HepG2 (cell line): ENCODE measurements at regions not wholly inside any gene's neighbourhood (a gene's known extent, or its start where the extent isn't known, plus 50 kb on each side); places are given as distances from the start of the nearest gene placed in this dataset.
A peak's percentile ranks its signal among the peaks of the same experiment; 100 is the strongest.
"Not testable (repeated sequence)": the region's sequence is repeated elsewhere in the genome, so short reads cannot be mapped to it uniquely, and the experiment has no call there.

Experiments used
- ATAC-seq: fragments of 200-7000 bp; cut with Tn5 transposase; 3 replicates; pipeline ENCODE4 v1.9.1; 2020; ENCODE audit warnings: mild to moderate bottlenecking, moderate library complexity
- BruUV-seq: library from RNA; stranded (reverse); fragments of 400-500 nt; replicated peaks from 2 replicates; lab custom pipeline; 2021; lab: Mats Ljungman, UMichigan
- CTCF ChIA-PET: fragments of 300-600 bp; formaldehyde crosslinking; extraction: SDS; loops from one replicate; lab custom pipeline; 2021; ENCODE audit warnings: low total read pairs, inconsistent platforms, low intra/inter-chr PET ratio; lab: Yijun Ruan, JAX
- POLR2A ChIA-PET: fragments of 350-600 bp; sonication (Branson Sonifier 250); formaldehyde crosslinking; loops from one replicate; lab custom pipeline; 2020; ENCODE audit warnings: antibody characterized with exemption, inconsistent platforms; lab: Yijun Ruan, JAX
- DNase-seq: peaks from one replicate; pipeline ENCODE4 v3.0.0-alpha.2; 2015; ENCODE audit warnings: low spot score
- FAIRE-seq: peaks from 3 replicates; lab custom pipeline; 2011; peaks lifted over from hg19 to GRCh38; lab: Jason Lieb, UNC
- H2AFZ ChIP-seq: one replicate; pipeline ENCODE4 v1.6.1; 2011; ENCODE audit warnings: low read length, inconsistent platforms
- H3K27ac ChIP-seq: fragments of 300-600 bp; 3 replicates; pipeline ENCODE4 v1.8.0; 2011; ENCODE audit warnings: mixed run types, mild to moderate bottlenecking, mixed read lengths, low read length, inconsistent platforms; ENCODE audit not compliant: insufficient read depth; ENCODE audit errors: extremely low read length
- H3K27me3 ChIP-seq, 2 experiments: fragments of 200-600 bp in 1 of 2; 2 replicates in 1 of 2; 3 replicates in 1 of 2; pipeline versions ENCODE4 v1.6.0 to v1.8.0; 2011; ENCODE audit warnings: low read length in 2 of 2, mild to moderate bottlenecking in 2 of 2, moderate library complexity in 2 of 2, inconsistent platforms in 1 of 2; ENCODE audit not compliant: insufficient read depth in 2 of 2, control insufficient read depth in 1 of 2
- H3K36me3 ChIP-seq, 2 experiments: fragments of 200-600 bp in 1 of 2; replicated peaks in 1 of 2; 2 replicates in 1 of 2; 3 replicates in 1 of 2; pipeline versions ENCODE4 v1.5.1 to v1.8.0; 2011; ENCODE audit warnings: low read length in 2 of 2, inconsistent platforms in 1 of 2; ENCODE audit not compliant: insufficient read depth in 2 of 2, control insufficient read depth in 1 of 2
- H3K4me1 ChIP-seq: 2 replicates; pipeline ENCODE4 v1.5.1; 2012; ENCODE audit warnings: low read length, inconsistent platforms; ENCODE audit not compliant: insufficient read depth
- H3K4me2 ChIP-seq: 2 replicates; pipeline ENCODE4 v1.6.0; 2011; ENCODE audit warnings: low read depth, low read length, inconsistent platforms
- H3K4me3 ChIP-seq, 3 experiments: fragments of 200-600 bp in 1 of 3; sonication (generic), shearing (Covaris generic) in 1 of 3; replicated peaks in 1 of 3; 2 replicates each; pipeline ENCODE4 v1.5.1; 2011 to 2016; ENCODE audit warnings: low read length in 3 of 3, inconsistent platforms in 2 of 3, low read depth in 2 of 3, mild to moderate bottlenecking in 2 of 3, control low read depth in 1 of 3, mixed read lengths in 1 of 3; ENCODE audit not compliant: insufficient read depth in 1 of 3
- H3K79me2 ChIP-seq: one replicate; pipeline ENCODE4 v1.6.1; 2011; ENCODE audit warnings: low read length, inconsistent platforms; ENCODE audit not compliant: insufficient read depth
- H3K9ac ChIP-seq: 2 replicates; pipeline ENCODE4 v1.6.0; 2011; ENCODE audit warnings: mild to moderate bottlenecking, low read depth, low read length, inconsistent platforms; ENCODE audit not compliant: insufficient read depth
- H3K9me3 ChIP-seq: 2 replicates; pipeline ENCODE4 v1.5.1; 2012; ENCODE audit warnings: mild to moderate bottlenecking, low read length
- H4K20me1 ChIP-seq: 2 replicates; pipeline ENCODE4 v1.6.0; 2011; ENCODE audit warnings: inconsistent platforms, mild to moderate bottlenecking, low read length, moderate library complexity; ENCODE audit not compliant: insufficient read depth
- MAFF ChIP-seq: IDR thresholded peaks from 2 replicates; pipeline ENCODE4 v1.6.1; 2011; ENCODE audit warnings: low read depth, low read length, improper control_type of control experiment
- MAFK ChIP-seq, 2 experiments: IDR thresholded peaks in 1 of 2; conservative IDR thresholded peaks in 1 of 2; 2 replicates each; pipeline ENCODE4 v1.6.1; 2011; ENCODE audit warnings: improper control_type of control experiment in 2 of 2, low read length in 2 of 2
- ZNF570 ChIP-seq: sonication (generic); formaldehyde crosslinking; IDR thresholded peaks from 2 replicates; pipeline ENCODE4 v1.4.0; 2020; ENCODE audit warnings: mild to moderate bottlenecking, missing genetic modification reagents, borderline replicate concordance
- WGBS: methylation state at CpG from one replicate; pipeline ENCODE4 v1.1.6; 2017; ENCODE audit warnings: low lambda C conversion rate; 5-methylcytosine and 5-hydroxymethylcytosine counted together
- in situ Hi-C: cut with HindIII; loops from 2 replicates; pipeline ENCODE4 v1.10.0; 2017; ENCODE audit warnings: low pct_unique_long_range_greater_than_20kb; ENCODE audit not compliant: extremely low pct_ligation_motif_present
- intact Hi-C: fragments of 100-400 bp; cut with micrococcal nuclease; formaldehyde crosslinking; loops from one replicate; pipeline ENCODE4 v1.10.0; 2022; ENCODE audit not compliant: unreplicated experiment
- TF ChIP-seq, protein P1 (sequence below): sonication (generic); formaldehyde crosslinking; IDR thresholded peaks from 2 replicates; pipeline ENCODE4 v1.5.1; 2020; ENCODE audit warnings: mild to moderate bottlenecking, missing genetic modification reagents, borderline replicate concordance

DNA sequence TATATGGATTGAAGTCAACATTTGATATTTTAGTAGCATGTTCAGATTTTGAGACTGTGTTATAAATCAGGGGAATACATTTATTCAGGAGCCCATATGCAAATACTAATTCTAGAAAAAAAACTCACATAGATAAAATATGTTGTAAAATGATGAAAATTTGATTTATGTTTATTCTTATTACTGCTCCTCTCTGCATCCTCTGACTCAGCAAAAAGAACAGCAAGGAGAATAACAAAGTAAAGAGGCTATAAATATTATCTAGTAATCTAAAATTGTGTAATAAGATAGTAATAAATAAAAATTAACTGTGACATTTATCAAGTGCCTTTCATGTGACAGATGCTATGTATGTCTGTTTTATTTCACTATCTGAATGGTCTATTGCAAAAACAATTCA is 507.2 kb upstream of the ANO3 start:
- H3K4me2 ChIP-seq = no peak overlapping the region
- no peaks in the 10 kb centered on the region for H3K27me3 ChIP-seq
- H3K9ac ChIP-seq = no peak overlapping the region
- DNase-seq (no peak), FAIRE-seq (no peak), ATAC-seq (no peak)
- no peaks in the 10 kb centered on the region for H3K9me3 ChIP-seq
- CTCF ChIA-PET = no interaction called here
- POLR2A ChIA-PET = no interaction called here
- no TSS peak for BruUV-seq
- TF ChIP-seq MAFK (conservative IDR thresholded peaks at IDR 0.05 in 1 of 2, IDR thresholded peaks at IDR 0.05 in 1 of 2; ENCODE audit: low read length in 2 of 2) (peak; percentile 10 to 68; a peak in 3 of 4 replicates), ZNF570 (CRISPR knock-in tag) (no peak), MAFF (peak; percentile 27; the same call in 1 of the 2 replicates)
- TF ChIP-seq, protein P1, sequence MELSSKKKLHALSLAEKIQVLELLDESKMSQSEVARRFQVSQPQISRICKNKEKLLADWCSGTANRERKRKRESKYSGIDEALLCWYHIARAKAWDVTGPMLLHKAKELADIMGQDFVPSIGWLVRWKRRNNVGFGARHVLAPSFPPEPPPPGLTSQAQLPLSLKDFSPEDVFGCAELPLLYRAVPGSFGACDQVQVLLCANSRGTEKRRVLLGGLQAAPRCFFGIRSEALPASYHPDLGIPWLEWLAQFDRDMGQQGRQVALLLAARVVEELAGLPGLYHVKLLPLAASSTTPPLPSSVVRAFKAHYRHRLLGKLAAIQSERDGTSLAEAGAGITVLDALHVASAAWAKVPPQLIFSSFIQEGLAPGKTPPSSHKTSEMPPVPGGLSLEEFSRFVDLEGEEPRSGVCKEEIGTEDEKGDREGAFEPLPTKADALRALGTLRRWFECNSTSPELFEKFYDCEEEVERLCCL (CRISPR knock-in tag) = no peak
- no peaks in the 10 kb centered on the region for H3K36me3 ChIP-seq
- intact Hi-C loops (no loop called here), in situ Hi-C loops (no loop called here)
- no peak overlapping the region for H3K27ac ChIP-seq
- H4K20me1 ChIP-seq = no peaks in the 10 kb centered on the region
- no peaks in the 10 kb centered on the region for H3K79me2 ChIP-seq
- no peaks in the 10 kb centered on the region for H3K4me1 ChIP-seq
- no peak overlapping the region for H2AFZ ChIP-seq
- no peak overlapping the region for H3K4me3 ChIP-seq

DNA sequence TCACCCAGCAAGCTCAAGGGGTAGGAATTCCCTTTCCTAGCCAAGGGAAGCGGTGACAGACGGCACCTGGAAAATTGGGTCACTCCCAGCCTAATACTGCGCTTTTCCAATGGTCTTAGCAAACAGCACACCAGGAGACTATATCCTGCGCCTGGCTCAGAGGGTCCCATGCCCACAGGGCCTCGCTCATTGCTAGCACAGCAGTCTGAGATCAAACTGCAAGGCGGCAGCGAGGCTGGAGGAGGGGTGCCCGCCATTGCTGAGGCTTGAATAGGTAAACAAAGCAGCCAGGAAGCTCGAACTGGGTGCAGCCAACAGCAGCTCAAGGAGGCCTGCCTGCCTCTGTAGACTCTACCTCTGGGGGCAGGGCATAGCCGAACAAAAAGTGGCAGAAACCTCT is 500.4 kb upstream of the ANO3 start:
- DNase-seq, BruUV-seq, H3K27ac ChIP-seq, H3K4me2 ChIP-seq, H4K20me1 ChIP-seq, ATAC-seq, H3K4me3 ChIP-seq, H3K27me3 ChIP-seq, CTCF ChIA-PET, H2AFZ ChIP-seq, H3K9ac ChIP-seq, H3K4me1 ChIP-seq, in situ Hi-C loops, H3K9me3 ChIP-seq, H3K36me3 ChIP-seq, intact Hi-C loops, POLR2A ChIA-PET, H3K79me2 ChIP-seq, FAIRE-seq: not testable (repeated sequence)
- 25% methylated on average over 3 of the region's 10 CpGs for WGBS
